ENCODE measurements at regions not wholly inside any gene's neighbourhood (a gene's known extent, or its start where the extent isn't known, plus 50 kb on each side); places are given as distances from the start of the nearest gene placed in this dataset.

GRCh38 chr15:39300451-39301153 lies 280.3 kb upstream of the THBS1 start:
- H3K27ac ChIP-seq (ENCODE audit: low read depth, low read length) = no peak overlapping the region
- H3K9ac ChIP-seq (replicated peaks in 1 of 4; ENCODE audit: extremely low read depth in 1 of 4, low read depth in 3 of 4, low read length in 3 of 4) = no peak overlapping the region
- no peak overlapping the region for H3K23ac ChIP-seq (ENCODE audit: insufficient read length)
- H3K4ac ChIP-seq (replicated peaks; ENCODE audit: insufficient read length, low read depth, low read length) = no peak overlapping the region
- H3K79me1 ChIP-seq (ENCODE audit: low read depth, low read length) = no peaks in the 10 kb centered on the region
- H4K8ac ChIP-seq (ENCODE audit: extremely low read depth, insufficient read depth, low read length) = no peak overlapping the region
- H3K9me3 ChIP-seq (ENCODE audit: insufficient read depth in 2 of 2, low read depth in 1 of 2, low read length in 1 of 2) = no peaks in the 10 kb centered on the region
- H3K18ac ChIP-seq (ENCODE audit: extremely low read depth, low read length) = no peak overlapping the region
- WGBS, 2 experiments (ENCODE audit: extremely low coverage in 1 of 2, insufficient coverage in 1 of 2, insufficient read length in 1 of 2, insufficient replicate concordance in 2 of 2, low coverage in 1 of 2, low lambda C conversion rate in 2 of 2, missing lambda C conversion rate in 1 of 2) = 83 to 100% methylated on average over 1 to 3 of the region's 3 CpGs
- no peak overlapping the region for H2AFZ ChIP-seq (ENCODE audit: low read length)
- CTCF ChIA-PET (ENCODE audit: partially characterized antibody) = interaction anchor here (1.2 kb wide), 1 partner anchor 14 kb away, joined by 4 read pairs; no protein-coding TSS in a partner anchor
- H2BK15ac ChIP-seq (ENCODE audit: low read length) = no peak overlapping the region
- no peak overlapping the region for H4K5ac ChIP-seq (ENCODE audit: insufficient read length, low read depth, low read length)
- H3K4me2 ChIP-seq (ENCODE audit: insufficient read depth in 1 of 2, low read depth in 2 of 2, low read length in 2 of 2) = no peak overlapping the region
- no peak overlapping the region for H2BK20ac ChIP-seq (ENCODE audit: low read length)
- FAIRE-seq = no peak
- no peaks in the 10 kb centered on the region for H3K23me2 ChIP-seq (ENCODE audit: low read depth, low read length)
- no peaks in the 10 kb centered on the region for H3K27me3 ChIP-seq (replicated peaks in 1 of 4; ENCODE audit: control insufficient read depth in 3 of 4, extremely low read depth in 1 of 4, insufficient read depth in 3 of 4, low read length in 3 of 4)
- no peak overlapping the region for H3K56ac ChIP-seq (replicated peaks; ENCODE audit: insufficient read length, low read depth, low read length)
- no peak overlapping the region for H2BK5ac ChIP-seq (ENCODE audit: low read depth, low read length)
- no peaks in the 10 kb centered on the region for H3K36me3 ChIP-seq (ENCODE audit: control insufficient read depth in 2 of 4, insufficient read depth in 4 of 4, low read length in 3 of 4)
- H2AK5ac ChIP-seq (ENCODE audit: low read depth, low read length) = no peak overlapping the region
- no peaks in the 10 kb centered on the region for H4K20me1 ChIP-seq (replicated peaks in 1 of 2; ENCODE audit: control insufficient read depth in 1 of 2, insufficient read depth in 2 of 2, low read length in 2 of 2)
- no peak for DNase-seq (ENCODE audit: low read depth in 1 of 2, low spot score in 2 of 2)
- no peak overlapping the region for H3K14ac ChIP-seq (ENCODE audit: insufficient read length)
- no peak overlapping the region for H4K91ac ChIP-seq (replicated peaks; ENCODE audit: insufficient read length, low read length)
- H2BK12ac ChIP-seq (ENCODE audit: low read depth, low read length) = no peak overlapping the region
- no peaks in the 10 kb centered on the region for H3K4me1 ChIP-seq (replicated peaks in 1 of 4; ENCODE audit: control insufficient read depth in 3 of 4, insufficient read depth in 4 of 4, low read length in 3 of 4)
- no peak overlapping the region for H3K4me3 ChIP-seq (ENCODE audit: extremely low read depth in 1 of 4, insufficient read depth in 2 of 4, low read depth in 3 of 4, low read length in 4 of 4)
- no peak overlapping the region for H2BK120ac ChIP-seq (replicated peaks; ENCODE audit: low read depth, low read length)
- H3K79me2 ChIP-seq (ENCODE audit: control insufficient read depth in 1 of 2, insufficient read depth in 2 of 2, low read length in 2 of 2) = no peaks in the 10 kb centered on the region
- POLR2A ChIA-PET (ENCODE audit: partially characterized antibody) = no interaction called here
- no peak for TF ChIP-seq CREB1 (IDR thresholded peaks at IDR 0.05)
